K562 (cell line): ENCODE measurements at regions not wholly inside any gene's neighbourhood (a gene's known extent, or its start where the extent isn't known, plus 50 kb on each side); places are given as distances from the start of the nearest gene placed in this dataset.

Experiments
- ATAC-seq: fragments of 200-7000 bp; cut with Tn5 transposase; 3 replicates; pipeline ENCODE4 v1.9.1; 2020; ENCODE audit warnings: moderate library complexity
- BruUV-seq: library from RNA; stranded (reverse); fragments of 400-500 nt; replicated peaks from 2 replicates; lab custom pipeline; 2021; lab: Mats Ljungman, UMichigan
- CTCF ChIA-PET: fragments of 300-600 bp; formaldehyde crosslinking; extraction: SDS; loops from one replicate; lab custom pipeline; 2021; ENCODE audit warnings: low intra/inter-chr PET ratio; lab: Yijun Ruan, JAX
- POLR2A ChIA-PET: fragments of 300-600, 350-650 bp; sonication (Branson Sonifier 250); formaldehyde crosslinking; extraction: SDS; loops from one replicate; lab custom pipeline; 2021; ENCODE audit warnings: antibody characterized with exemption, inconsistent platforms; lab: Yijun Ruan, JAX
- DNase-seq, 4 experiments: peaks; one replicate each; pipeline versions ENCODE4 v3.0.0 to v3.0.0-alpha.2; 2011 to 2018; ENCODE audit warnings: low spot score in 3 of 4, mixed read lengths in 3 of 4; ENCODE audit errors: extremely low read depth in 1 of 4
- FAIRE-seq: peaks from 2 replicates; lab custom pipeline; 2011; peaks lifted over from hg19 to GRCh38; lab: Jason Lieb, UNC
- H2AFZ ChIP-seq: 2 replicates; pipeline ENCODE4 v1.6.0; 2011; ENCODE audit warnings: low read depth, low read length, control low read depth, inconsistent platforms
- H3K27ac ChIP-seq: fragments of 200-600 bp; 3 replicates; pipeline ENCODE4 v1.8.0; 2011; ENCODE audit warnings: low read depth, mild to moderate bottlenecking, control low read depth, inconsistent platforms, low read length, moderate library complexity, mixed read lengths; ENCODE audit errors: extremely low read depth
- H3K27me3 ChIP-seq, 2 experiments: fragments of 300-600 bp in 1 of 2; 2 replicates in 1 of 2; 3 replicates in 1 of 2; pipeline versions ENCODE4 v1.6.0 to v1.8.0; 2011; ENCODE audit warnings: inconsistent platforms in 2 of 2, low read length in 2 of 2, mild to moderate bottlenecking in 1 of 2, mixed read lengths in 1 of 2, moderate library complexity in 1 of 2; ENCODE audit not compliant: control insufficient read depth in 2 of 2, insufficient read depth in 2 of 2
- H3K36me3 ChIP-seq: fragments of 300-600 bp; 3 replicates; pipeline ENCODE4 v1.8.0; 2011; ENCODE audit warnings: mild to moderate bottlenecking, low read length, inconsistent platforms; ENCODE audit not compliant: control insufficient read depth, insufficient read depth
- H3K4me1 ChIP-seq, 2 experiments: fragments of 200-600 bp in 1 of 2; replicated peaks in 1 of 2; 2 replicates in 1 of 2; 3 replicates in 1 of 2; pipeline versions ENCODE4 v1.5.1 to v1.8.0; 2011; ENCODE audit warnings: inconsistent platforms in 2 of 2, low read length in 2 of 2, mild to moderate bottlenecking in 1 of 2, mixed read lengths in 1 of 2, moderate library complexity in 1 of 2; ENCODE audit not compliant: control insufficient read depth in 2 of 2, insufficient read depth in 2 of 2
- H3K4me2 ChIP-seq: 2 replicates; pipeline ENCODE4 v1.6.1; 2011; ENCODE audit warnings: low read length, control low read depth, inconsistent platforms, mixed read lengths; ENCODE audit not compliant: insufficient read depth
- H3K4me3 ChIP-seq: fragments of 200-600 bp; sonication (generic), shearing (Covaris generic); 2 replicates; pipeline ENCODE4 v1.5.1; 2016; ENCODE audit warnings: control low read depth, inconsistent platforms
- H3K79me2 ChIP-seq: fragments of 200-600 bp; 3 replicates; pipeline ENCODE4 v1.8.0; 2011; ENCODE audit warnings: low read length, inconsistent platforms; ENCODE audit not compliant: control insufficient read depth, insufficient read depth
- H3K9ac ChIP-seq, 2 experiments: 2 replicates each; pipeline versions ENCODE4 v1.6.0 to v1.6.1; 2011; ENCODE audit warnings: low read depth in 2 of 2, low read length in 2 of 2, control low read depth in 1 of 2, inconsistent platforms in 1 of 2, mild to moderate bottlenecking in 1 of 2, mixed read lengths in 1 of 2; ENCODE audit not compliant: insufficient read depth in 1 of 2
- H3K9me1 ChIP-seq: one replicate; pipeline ENCODE4 v1.6.0; 2011; ENCODE audit warnings: inconsistent platforms, mild to moderate bottlenecking, low read length, moderate library complexity; ENCODE audit not compliant: control insufficient read depth, insufficient read depth
- H3K9me3 ChIP-seq: replicated peaks from 2 replicates; pipeline ENCODE4 v1.5.1; 2011; ENCODE audit warnings: low read depth, low read length, inconsistent platforms; ENCODE audit not compliant: control insufficient read depth, insufficient read depth
- H4K20me1 ChIP-seq: replicated peaks from 2 replicates; pipeline ENCODE4 v1.6.1; 2011; ENCODE audit warnings: low read length, inconsistent platforms, mixed read lengths; ENCODE audit not compliant: control insufficient read depth, insufficient read depth
- ETV5 ChIP-seq: sonication (generic); formaldehyde crosslinking; IDR thresholded peaks from 2 replicates; pipeline ENCODE4 v1.4.0; 2020; ENCODE audit warnings: low read depth, mild to moderate bottlenecking, missing genetic modification reagents
- HCFC1 ChIP-seq: IDR thresholded peaks from 2 replicates; pipeline ENCODE4 v1.6.1; 2012; ENCODE audit warnings: low read depth, low read length, improper control_type of control experiment
- HMGN3 ChIP-seq: IDR thresholded peaks from 2 replicates; pipeline ENCODE4 v1.6.1; 2011; ENCODE audit warnings: borderline replicate concordance, low read depth, mild to moderate bottlenecking, mixed read lengths, low read length; ENCODE audit not compliant: insufficient read length; ENCODE audit errors: extremely low read depth
- MCM3 ChIP-seq: fragments of 450-650 bp; IDR thresholded peaks from 2 replicates; pipeline ENCODE4 v1.6.1; 2016
- MECOM ChIP-seq: fragments of 250-450 bp; sonication (Bioruptor Pico); IDR thresholded peaks from 2 replicates; pipeline ENCODE4 v1.8.0; 2022; ENCODE audit warnings: inconsistent platforms
- U2AF1 ChIP-seq: fragments of 200-400 bp; formaldehyde crosslinking; optimal IDR thresholded peaks from 2 replicates; pipeline ENCODE3; 2017; ENCODE audit warnings: mild to moderate bottlenecking, low read depth, low read length, moderate library complexity
- ZNF12 ChIP-seq: sonication (generic); formaldehyde crosslinking; IDR thresholded peaks from 2 replicates; pipeline ENCODE4 v1.4.0; 2020; ENCODE audit warnings: mild to moderate bottlenecking, missing genetic modification reagents
- ZNF143 ChIP-seq: sonication (generic); formaldehyde crosslinking; IDR thresholded peaks from 2 replicates; pipeline ENCODE4 v1.9.0; 2022; ENCODE audit warnings: mild to moderate bottlenecking, missing genetic modification reagents
- ZNF76 ChIP-seq: fragments of 250-450 bp; sonication (Bioruptor Pico); IDR thresholded peaks from 2 replicates; pipeline ENCODE4 v1.4.0; 2020; ENCODE audit warnings: mild to moderate bottlenecking, moderate library complexity, borderline replicate concordance
- WGBS: fragments of 100-300 bp; shearing (Covaris generic); methylation state at CpG from one replicate; pipeline ENCODE4 v1.1.6; 2016; ENCODE audit warnings: low coverage, mixed read lengths; ENCODE audit not compliant: insufficient coverage; ENCODE audit errors: missing lambda C conversion rate; 5-methylcytosine and 5-hydroxymethylcytosine counted together
- in situ Hi-C: fragments of 300-500 bp; cut with MboI; formaldehyde crosslinking; loops from 4 replicates; pipeline ENCODE4 v1.15.0; 2018; ENCODE audit warnings: inconsistent platforms, mixed read lengths
- intact Hi-C: fragments of 100-400 bp; cut with micrococcal nuclease; formaldehyde crosslinking; loops from 2 replicates; pipeline ENCODE4 v1.14.2; 2022
- TF ChIP-seq, protein P1 (sequence below): fragments of 450-650 bp; formaldehyde crosslinking; IDR thresholded peaks from 2 replicates; pipeline ENCODE4 v1.4.0; 2020; ENCODE audit warnings: mild to moderate bottlenecking, moderate library complexity
- TF ChIP-seq, protein P2 (sequence below), 3 experiments: fragments of 200-800 bp in 1 of 3; sonication (Bioruptor generic) in 1 of 3; sonication (generic) in 1 of 3; formaldehyde crosslinking in 1 of 3; IDR thresholded peaks; 2 replicates each; pipeline versions ENCODE4 v1.6.1 to v1.8.0; 2016 to 2022; ENCODE audit warnings: mild to moderate bottlenecking in 2 of 3, missing compliant biosample characterization in 2 of 3, missing genetic modification characterization in 2 of 3, missing genetic modification reagents in 1 of 3

DNA sequence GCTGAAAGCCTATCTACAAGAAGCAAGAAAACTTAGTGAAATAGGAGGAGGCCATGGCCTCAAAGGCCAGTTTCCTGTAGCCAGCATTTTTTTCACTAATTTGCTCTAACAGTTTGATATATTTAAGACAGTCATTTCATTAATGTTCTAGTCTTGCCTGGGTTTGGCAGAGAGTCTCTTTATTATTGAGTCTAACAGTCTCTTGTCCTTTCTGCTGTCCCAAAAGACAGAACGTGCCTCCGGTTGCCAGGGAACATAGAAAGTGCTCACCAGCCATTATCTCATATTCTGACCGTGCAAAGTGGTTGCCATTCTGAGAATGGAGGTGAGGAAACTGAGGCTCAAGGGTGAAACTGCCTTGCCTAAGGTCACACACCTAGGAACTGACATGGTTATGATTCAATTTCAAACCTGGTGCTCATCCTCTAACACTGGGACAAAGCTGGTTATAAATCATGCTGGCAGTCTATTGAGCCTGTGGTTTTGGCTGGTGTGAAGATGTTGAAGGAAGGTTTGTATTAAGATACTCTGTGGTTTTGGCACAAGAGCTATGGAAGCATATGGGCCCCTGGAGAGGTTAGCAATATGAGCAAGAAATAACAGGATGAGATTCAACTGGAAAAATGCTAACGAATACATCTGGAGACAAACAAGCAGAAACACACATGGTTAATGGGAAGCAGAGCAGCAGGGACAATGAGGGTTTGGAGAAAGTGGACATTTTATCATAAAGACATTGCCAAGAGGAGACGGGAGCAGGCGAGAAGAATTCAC is 903.3 kb upstream of the KLHL29 start:
- no peaks in the 10 kb centered on the region for H3K4me1 ChIP-seq
- TF ChIP-seq MECOM (CRISPR knock-in tag) (no peak), HCFC1 (no peak), ZNF12 (CRISPR knock-in tag) (no peak), ZNF76 (no peak), HMGN3 (no peak), ZNF143 (CRISPR knock-in tag) (no peak), MCM3 (no peak), U2AF1 (no peak), ETV5 (CRISPR knock-in tag) (no peak)
- TF ChIP-seq, protein P1, sequence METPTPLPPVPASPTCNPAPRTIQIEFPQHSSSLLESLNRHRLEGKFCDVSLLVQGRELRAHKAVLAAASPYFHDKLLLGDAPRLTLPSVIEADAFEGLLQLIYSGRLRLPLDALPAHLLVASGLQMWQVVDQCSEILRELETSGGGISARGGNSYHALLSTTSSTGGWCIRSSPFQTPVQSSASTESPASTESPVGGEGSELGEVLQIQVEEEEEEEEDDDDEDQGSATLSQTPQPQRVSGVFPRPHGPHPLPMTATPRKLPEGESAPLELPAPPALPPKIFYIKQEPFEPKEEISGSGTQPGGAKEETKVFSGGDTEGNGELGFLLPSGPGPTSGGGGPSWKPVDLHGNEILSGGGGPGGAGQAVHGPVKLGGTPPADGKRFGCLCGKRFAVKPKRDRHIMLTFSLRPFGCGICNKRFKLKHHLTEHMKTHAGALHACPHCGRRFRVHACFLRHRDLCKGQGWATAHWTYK (CRISPR knock-in tag) = no peak
- TF ChIP-seq, protein P2, sequence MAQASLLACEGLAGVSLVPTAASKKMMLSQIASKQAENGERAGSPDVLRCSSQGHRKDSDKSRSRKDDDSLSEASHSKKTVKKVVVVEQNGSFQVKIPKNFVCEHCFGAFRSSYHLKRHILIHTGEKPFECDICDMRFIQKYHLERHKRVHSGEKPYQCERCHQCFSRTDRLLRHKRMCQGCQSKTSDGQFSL (CRISPR knock-in tag; IDR thresholded peaks at IDR 0.05) = no peak
- TF ChIP-seq, protein P2 (tag; IDR thresholded peaks at IDR 0.05) = no peak

More for the DNA sequence above, 903.3 kb upstream of the KLHL29 start:
- in situ Hi-C loops (no loop called here), intact Hi-C loops (no loop called here)
- H4K20me1 ChIP-seq = no peaks in the 10 kb centered on the region
- no peaks in the 10 kb centered on the region for H3K27me3 ChIP-seq
- POLR2A ChIA-PET = no interaction called here
- no peaks in the 10 kb centered on the region for H3K9me3 ChIP-seq
- no peak for DNase-seq
- H2AFZ ChIP-seq = no peak overlapping the region
- no peak overlapping the region for H3K9ac ChIP-seq
- 1% methylated on average over 6 of the region's 6 CpGs for WGBS
- H3K4me2 ChIP-seq = no peak overlapping the region
- no TSS peak for BruUV-seq
- no peaks in the 10 kb centered on the region for H3K9me1 ChIP-seq
- H3K27ac ChIP-seq = no peak overlapping the region
- CTCF ChIA-PET = no interaction called here
- no peak for ATAC-seq
- H3K4me3 ChIP-seq = no peak overlapping the region
- H3K79me2 ChIP-seq = no peaks in the 10 kb centered on the region
- no peak for FAIRE-seq
- no peaks in the 10 kb centered on the region for H3K36me3 ChIP-seq
